ENCODE measurements at regions not wholly inside any gene's neighbourhood (a gene's known extent, or its start where the extent isn't known, plus 50 kb on each side); places are given as distances from the start of the nearest gene placed in this dataset.

DNA sequence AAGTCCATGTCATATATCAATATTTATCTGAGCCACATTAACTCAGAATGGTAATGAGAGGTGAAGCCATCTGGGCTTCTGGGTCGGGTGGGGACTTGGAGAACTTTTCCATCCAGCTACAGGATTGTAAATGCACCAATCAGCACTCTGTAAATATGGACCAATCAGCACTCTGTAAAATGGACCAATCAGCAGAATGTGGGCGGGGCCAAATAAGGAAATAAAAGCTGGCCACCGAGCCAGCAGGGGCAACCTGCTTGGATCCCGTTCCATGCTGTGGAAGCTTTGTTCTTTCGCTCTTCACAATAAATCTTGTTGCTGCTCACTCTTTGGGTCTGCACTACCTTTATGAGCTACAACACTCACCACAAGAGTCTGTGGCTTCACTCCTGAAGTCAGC, 253.4 kb downstream of the JRKL start:
- TF ChIP-seq, protein P1, sequence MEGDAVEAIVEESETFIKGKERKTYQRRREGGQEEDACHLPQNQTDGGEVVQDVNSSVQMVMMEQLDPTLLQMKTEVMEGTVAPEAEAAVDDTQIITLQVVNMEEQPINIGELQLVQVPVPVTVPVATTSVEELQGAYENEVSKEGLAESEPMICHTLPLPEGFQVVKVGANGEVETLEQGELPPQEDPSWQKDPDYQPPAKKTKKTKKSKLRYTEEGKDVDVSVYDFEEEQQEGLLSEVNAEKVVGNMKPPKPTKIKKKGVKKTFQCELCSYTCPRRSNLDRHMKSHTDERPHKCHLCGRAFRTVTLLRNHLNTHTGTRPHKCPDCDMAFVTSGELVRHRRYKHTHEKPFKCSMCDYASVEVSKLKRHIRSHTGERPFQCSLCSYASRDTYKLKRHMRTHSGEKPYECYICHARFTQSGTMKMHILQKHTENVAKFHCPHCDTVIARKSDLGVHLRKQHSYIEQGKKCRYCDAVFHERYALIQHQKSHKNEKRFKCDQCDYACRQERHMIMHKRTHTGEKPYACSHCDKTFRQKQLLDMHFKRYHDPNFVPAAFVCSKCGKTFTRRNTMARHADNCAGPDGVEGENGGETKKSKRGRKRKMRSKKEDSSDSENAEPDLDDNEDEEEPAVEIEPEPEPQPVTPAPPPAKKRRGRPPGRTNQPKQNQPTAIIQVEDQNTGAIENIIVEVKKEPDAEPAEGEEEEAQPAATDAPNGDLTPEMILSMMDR (IDR thresholded peaks at IDR 0.05), result no peak
- TF ChIP-seq POLR2AphosphoS5 (IDR thresholded peaks at IDR 0.05) (no peak), POLR2A (IDR thresholded peaks at IDR 0.05) (no peak)

Data from breast epithelium (tissue), 3 donors.